Epithelial cell of proximal tubule (primary cell): ENCODE measurements at regions not wholly inside any gene's neighbourhood (a gene's known extent, or its start where the extent isn't known, plus 50 kb on each side); places are given as distances from the start of the nearest gene placed in this dataset.

Experiments used
- DNase-seq: peaks from one replicate; pipeline ENCODE4 v3.0.0-alpha.2; 2011; ENCODE audit warnings: low read depth
- H3K4me3 ChIP-seq: 2 replicates; pipeline ENCODE4 v1.5.1; 2011; ENCODE audit warnings: low read depth, mild to moderate bottlenecking, low read length
- CTCF ChIP-seq: conservative IDR thresholded peaks from 2 replicates; pipeline ENCODE4 v1.5.1; 2012; ENCODE audit warnings: low read depth, mild to moderate bottlenecking, low read length

GRCh38 chr5:73295447-73295846, 122.5 kb downstream of the TMEM174 start:
- no peak for DNase-seq
- TF ChIP-seq CTCF, result peak; percentile 43
- no peak overlapping the region for H3K4me3 ChIP-seq

GRCh38 chr5:73292816-73293459, 119.9 kb downstream of the TMEM174 start:
- no peak overlapping the region for H3K4me3 ChIP-seq
- TF ChIP-seq CTCF, result no peak
- no peak for DNase-seq

- no peak overlapping the region for H3K4me3 ChIP-seq
- TF ChIP-seq CTCF, result no peak
- DNase-seq, result no peak
These were observed 118.9 kb downstream of the TMEM174 start for GRCh38 chr5:73291873-73292272.

- no peak overlapping the region for H3K4me3 ChIP-seq
- no peak for TF ChIP-seq CTCF
These were observed 117.2 kb downstream of the TMEM174 start for GRCh38 chr5:73290242-73290641.

GRCh38 chr5:73288803-73289720, 116.1 kb downstream of the TMEM174 start:
- TF ChIP-seq CTCF, result no peak
- DNase-seq, result no peak
- H3K4me3 ChIP-seq, result no peak overlapping the region

More at GRCh38 chr5:73290242-73290641, 117.2 kb downstream of the TMEM174 start:
- no peak for DNase-seq

- no peak overlapping the region for H3K4me3 ChIP-seq
- TF ChIP-seq CTCF, result no peak
- DNase-seq, result no peak
These were observed 113.9 kb downstream of the TMEM174 start for GRCh38 chr5:73286896-73287295.
